ENCODE measurements at regions not wholly inside any gene's neighbourhood (a gene's known extent, or its start where the extent isn't known, plus 50 kb on each side); places are given as distances from the start of the nearest gene placed in this dataset.

GRCh38 chr6:141486942-141487341 lies 645.8 kb upstream of the GJE1 start:
- no peak for TF ChIP-seq CTCF (IDR thresholded peaks at IDR 0.05; ENCODE audit: borderline replicate concordance, control extremely low read depth, extremely low read depth, insufficient read depth, missing control alignments)
- DNase-seq (ENCODE audit: low spot score) = no peak
- in situ Hi-C loops (cut with MboI; ENCODE audit: low sequenced_read_pairs, unreplicated experiment) = no loop called here

DNA sequence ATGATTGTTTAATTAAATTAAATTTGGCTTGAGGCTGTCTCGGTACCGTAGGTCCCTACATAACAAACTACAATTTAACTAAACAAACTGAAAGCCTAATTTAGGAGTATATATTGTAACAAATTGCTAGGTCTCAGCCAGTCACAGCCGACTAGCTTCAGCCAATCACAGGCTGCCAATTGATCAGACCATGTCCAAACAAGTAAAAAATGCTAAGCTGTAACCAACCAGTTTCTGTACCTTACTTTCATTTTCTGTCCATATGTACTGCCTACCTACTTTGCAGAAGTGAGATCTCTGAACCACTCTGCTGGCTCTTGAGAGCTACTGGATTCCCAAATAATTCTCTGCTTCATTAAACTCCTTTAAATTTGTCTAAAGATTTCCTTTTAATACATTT lies 648.0 kb upstream of the GJE1 start:
- no peak for DNase-seq (ENCODE audit: low spot score)
- no peak for TF ChIP-seq CTCF (IDR thresholded peaks at IDR 0.05; ENCODE audit: borderline replicate concordance, control extremely low read depth, extremely low read depth, insufficient read depth, missing control alignments)
- in situ Hi-C loops (cut with MboI; ENCODE audit: low sequenced_read_pairs, unreplicated experiment) = no loop called here

DNA sequence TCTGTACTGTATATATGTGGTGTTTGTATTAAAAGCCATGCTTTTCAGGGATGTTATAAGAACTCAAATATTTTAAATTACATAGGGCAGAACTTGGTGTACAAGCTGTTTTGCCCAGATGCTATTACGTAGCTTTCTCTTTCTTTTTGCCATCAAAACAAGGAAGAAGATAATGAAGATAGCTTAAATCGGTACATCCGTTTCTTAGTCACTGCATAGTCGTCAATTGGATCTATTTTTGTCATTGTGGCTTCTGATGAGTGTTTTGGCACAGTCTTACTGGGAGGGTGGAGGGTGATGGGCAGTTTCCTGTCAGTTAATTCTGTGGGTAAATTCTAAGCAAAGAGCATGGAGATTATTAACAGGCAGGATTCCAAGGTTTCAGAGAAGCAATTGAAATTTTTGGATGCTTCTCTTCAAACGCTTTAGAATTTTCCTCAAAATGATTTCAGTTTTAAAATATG lies 649.1 kb upstream of the GJE1 start:
- in situ Hi-C loops (cut with MboI; ENCODE audit: low sequenced_read_pairs, unreplicated experiment) = no loop called here
- peak; percentile 40 for DNase-seq (ENCODE audit: low spot score)

DNA sequence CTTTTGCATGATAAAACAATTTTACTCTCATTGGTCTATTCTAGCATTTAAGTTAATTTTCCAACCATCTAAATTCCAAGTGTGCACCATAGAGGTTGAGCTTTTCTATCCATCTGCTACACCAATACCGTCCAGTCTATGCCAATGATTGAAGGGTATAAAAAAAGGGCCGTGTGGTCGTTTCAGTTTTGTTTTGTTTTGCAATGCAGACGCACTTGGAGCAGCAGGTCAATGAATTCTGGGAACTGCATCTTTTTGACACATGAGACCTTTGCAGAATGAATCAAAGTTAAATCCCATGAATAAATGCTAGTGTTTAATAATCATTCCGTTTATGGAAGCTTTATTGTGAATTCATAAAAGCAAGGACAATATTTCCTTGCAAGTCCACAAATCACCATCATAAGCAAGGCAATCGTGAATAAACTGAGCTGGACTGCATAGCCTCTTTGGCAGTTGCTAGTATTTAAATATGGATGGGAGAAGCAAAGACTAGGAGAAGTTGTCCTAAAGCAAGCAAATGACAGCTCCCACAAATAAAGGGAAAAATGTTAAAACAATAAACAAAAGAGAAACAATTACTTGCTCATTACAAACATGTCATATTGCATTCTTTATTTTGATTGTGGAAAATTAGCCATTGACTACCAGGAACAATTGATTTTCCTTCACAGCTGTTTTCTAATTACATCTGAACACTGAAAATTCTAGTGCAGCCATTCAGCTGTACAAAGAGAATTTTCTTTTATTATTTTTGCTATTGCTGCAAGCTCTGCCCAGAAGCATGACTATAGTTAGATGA lies 649.7 kb upstream of the GJE1 start:
- in situ Hi-C loops (cut with MboI; ENCODE audit: low sequenced_read_pairs, unreplicated experiment) = no loop called here
- DNase-seq (ENCODE audit: low spot score) = no peak

More for the DNA sequence above, 649.1 kb upstream of the GJE1 start:
- TF ChIP-seq CTCF (IDR thresholded peaks at IDR 0.05; ENCODE audit: borderline replicate concordance, control extremely low read depth, extremely low read depth, insufficient read depth, missing control alignments) = no peak

DNA sequence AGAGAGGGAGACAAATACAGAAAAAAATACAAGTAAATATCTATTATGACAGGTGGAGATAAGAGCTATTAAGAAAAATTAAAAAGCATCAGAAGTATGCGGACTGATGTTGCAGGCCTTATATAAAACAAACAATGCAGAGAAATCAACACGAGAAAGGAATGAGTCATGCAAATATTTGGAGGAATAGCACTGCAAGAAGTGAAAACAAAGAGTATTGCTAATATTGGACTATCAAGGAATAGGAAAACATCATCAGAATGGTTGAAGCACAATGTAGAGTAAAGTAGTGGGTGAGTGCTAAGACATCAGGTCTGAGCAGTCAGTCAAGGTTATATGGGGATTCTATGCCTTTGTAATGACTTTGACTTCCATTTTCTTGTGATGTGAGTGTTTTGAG lies 657.5 kb upstream of the GJE1 start:
- no peak for DNase-seq (ENCODE audit: low spot score)
- no peak for TF ChIP-seq CTCF (IDR thresholded peaks at IDR 0.05; ENCODE audit: borderline replicate concordance, control extremely low read depth, extremely low read depth, insufficient read depth, missing control alignments)
- in situ Hi-C loops (cut with MboI; ENCODE audit: low sequenced_read_pairs, unreplicated experiment) = no loop called here

More for the DNA sequence above, 649.7 kb upstream of the GJE1 start:
- no peak for TF ChIP-seq CTCF (IDR thresholded peaks at IDR 0.05; ENCODE audit: borderline replicate concordance, control extremely low read depth, extremely low read depth, insufficient read depth, missing control alignments)

GRCh38 chr6:141472162-141472928 lies 660.4 kb upstream of the GJE1 start:
- TF ChIP-seq CTCF (IDR thresholded peaks at IDR 0.05; ENCODE audit: borderline replicate concordance, control extremely low read depth, extremely low read depth, insufficient read depth, missing control alignments) = no peak
- in situ Hi-C loops (cut with MboI; ENCODE audit: low sequenced_read_pairs, unreplicated experiment) = no loop called here
- DNase-seq (ENCODE audit: low spot score) = no peak
